Peyer's patch (tissue), 4 donors: ENCODE measurements at regions not wholly inside any gene's neighbourhood (a gene's known extent, or its start where the extent isn't known, plus 50 kb on each side); places are given as distances from the start of the nearest gene placed in this dataset.

Source experiments
- CTCF ChIP-seq, 6 experiments: fragments of 450-650 bp in 4 of 6; fragments of 200-600 bp in 2 of 6; sonication (generic) in 1 of 6; IDR thresholded peaks; one replicate each; pipeline ENCODE4 v1.5.1; 2017 to 2019; ENCODE audit warnings: antibody characterized with exemption in 6 of 6, mild to moderate bottlenecking in 3 of 6, moderate library complexity in 1 of 6
- POLR2A ChIP-seq, 2 donors: fragments of 450-650 bp; IDR thresholded peaks; one replicate each; pipeline ENCODE4 v1.5.1; 2017; ENCODE audit warnings: antibody characterized with exemption in 2 of 2, mild to moderate bottlenecking in 2 of 2, moderate library complexity in 2 of 2

- no peak for TF ChIP-seq CTCF (IDR thresholded peaks at IDR 0.05)
- TF ChIP-seq POLR2A (IDR thresholded peaks at IDR 0.05) = no peak
Observed at GRCh38 chr1:116224561-116224960, 113.4 kb downstream of the MAB21L3 start.
